H1 (cell line): ENCODE measurements at regions not wholly inside any gene's neighbourhood (a gene's known extent, or its start where the extent isn't known, plus 50 kb on each side); places are given as distances from the start of the nearest gene placed in this dataset.

ENCODE experiments used
- POLR2AphosphoS5 ChIP-seq: IDR thresholded peaks from 2 replicates; pipeline ENCODE4 v1.6.1; 2011; ENCODE audit warnings: low read depth, low read length
- TCF12 ChIP-seq: IDR thresholded peaks from 2 replicates; pipeline ENCODE4 v1.6.1; 2011; ENCODE audit warnings: low read depth, mild to moderate bottlenecking, low read length

DNA sequence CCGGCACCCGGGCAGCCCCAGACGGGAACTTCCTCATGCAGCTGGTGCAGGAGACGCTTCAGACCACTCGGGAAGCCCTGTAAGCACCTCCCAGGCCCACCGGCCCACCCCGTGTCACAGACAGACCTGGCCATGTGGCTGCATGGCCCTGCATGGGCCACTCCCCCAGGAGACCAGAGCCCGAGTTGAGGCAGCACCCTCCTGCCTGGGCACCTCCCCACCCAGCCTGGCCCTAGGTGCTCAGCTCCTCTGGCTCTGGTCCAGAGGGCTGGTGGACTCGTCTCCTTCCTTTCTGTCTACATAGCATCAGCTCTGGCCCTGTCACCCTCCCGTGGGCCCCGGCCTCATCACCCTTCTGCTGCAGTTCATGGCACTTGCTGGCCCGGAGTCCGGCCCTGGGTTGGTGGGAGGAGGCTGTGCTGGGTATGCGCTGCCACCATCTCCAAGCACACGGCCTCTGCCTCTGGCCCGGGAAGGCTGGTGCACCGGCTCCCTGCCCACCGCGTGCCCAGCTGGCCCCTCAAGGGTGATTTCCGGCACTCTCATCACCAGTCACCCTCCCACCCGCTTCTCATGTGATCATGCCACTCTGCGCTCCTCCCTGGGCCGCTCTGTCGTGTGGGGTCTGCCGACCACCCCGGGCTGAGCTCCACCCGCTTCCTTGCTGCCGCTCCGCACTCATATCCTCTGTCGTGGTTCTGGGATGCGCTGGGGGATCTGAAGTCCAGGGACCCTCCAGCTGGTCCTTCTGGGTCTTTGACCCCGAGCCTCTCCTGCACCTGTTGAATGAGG lies 53.1 kb upstream of the DPYSL4 start:
- TF ChIP-seq POLR2AphosphoS5 (no peak), TCF12 (no peak)
